ENCODE measurements at regions not wholly inside any gene's neighbourhood (a gene's known extent, or its start where the extent isn't known, plus 50 kb on each side); places are given as distances from the start of the nearest gene placed in this dataset.

DNA sequence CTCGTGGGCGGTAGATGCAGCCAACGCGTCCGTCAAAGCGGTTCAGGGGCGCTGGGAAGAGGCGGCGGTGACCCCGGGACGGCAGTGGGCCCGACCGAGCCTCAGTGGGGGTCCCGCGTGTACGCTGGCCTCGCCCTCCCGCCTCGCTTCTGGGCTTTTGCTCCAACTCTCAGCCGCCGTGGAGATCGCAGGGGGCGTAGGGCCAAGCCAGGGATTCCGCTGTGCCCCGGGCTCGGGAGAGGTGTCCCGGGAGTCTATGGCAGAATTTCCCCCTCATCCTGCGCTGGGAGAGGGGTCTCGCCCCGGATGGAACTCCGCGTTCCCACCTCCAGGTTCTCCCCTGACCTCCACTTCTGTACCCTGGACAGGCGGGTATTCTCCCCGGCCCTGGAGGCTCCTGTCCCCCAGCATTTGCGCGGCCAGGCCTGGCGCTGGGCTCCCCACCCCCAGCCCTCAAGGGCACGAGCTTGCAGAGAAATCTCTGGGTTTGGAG lies 131.9 kb downstream of the MRPL36 start:
- no peak for DNase-seq (ENCODE audit: low read depth in 2 of 2)

- DNase-seq (ENCODE audit: low read depth in 2 of 2) = peak in 1 of 2 experiments; percentile 39
These were observed 132.6 kb downstream of the MRPL36 start for GRCh38 chr5:1666812-1667588.

DNA sequence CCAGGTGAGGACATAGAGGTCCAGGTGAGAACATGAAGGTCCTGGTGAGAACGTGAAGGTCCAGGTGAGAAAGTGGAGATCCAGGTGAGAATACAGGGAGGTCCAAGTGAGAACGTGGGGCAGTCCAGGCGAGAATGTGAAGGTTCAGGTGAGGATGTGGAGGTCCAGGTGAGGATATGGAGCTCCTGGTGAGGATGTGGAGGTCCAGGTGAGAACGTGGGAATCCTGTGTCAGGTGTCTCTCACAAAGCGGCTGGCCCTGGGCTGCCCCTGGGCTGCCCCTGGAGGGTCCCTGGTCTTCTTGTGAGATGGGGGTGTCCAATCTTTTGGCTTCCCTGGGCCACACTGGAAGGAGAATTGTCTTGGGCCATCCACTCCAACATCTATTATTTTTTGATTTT lies 133.4 kb downstream of the MRPL36 start:
- no peak for DNase-seq (ENCODE audit: low read depth in 2 of 2)

DNA sequence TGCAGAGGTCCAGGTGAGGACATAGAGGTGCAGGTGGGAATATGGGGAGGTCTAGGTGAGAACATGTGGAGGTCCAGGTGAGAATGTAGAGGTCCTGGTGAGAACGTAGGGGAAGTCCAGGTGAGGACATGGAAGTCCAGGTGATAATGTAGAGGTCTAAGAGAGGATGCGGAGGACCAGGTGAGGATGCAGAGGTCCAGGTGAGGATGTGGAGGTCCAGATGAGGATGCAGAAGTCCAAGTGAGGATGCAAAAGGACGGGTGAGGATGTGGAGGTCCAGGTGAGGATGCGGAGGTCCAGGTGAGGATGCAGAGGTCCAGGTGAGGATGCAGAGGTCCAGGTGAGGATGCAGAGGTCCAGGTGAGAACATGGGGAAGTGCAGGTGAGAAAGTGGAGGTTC lies 133.8 kb downstream of the MRPL36 start:
- no peak for DNase-seq (ENCODE audit: low read depth in 2 of 2)

DNA sequence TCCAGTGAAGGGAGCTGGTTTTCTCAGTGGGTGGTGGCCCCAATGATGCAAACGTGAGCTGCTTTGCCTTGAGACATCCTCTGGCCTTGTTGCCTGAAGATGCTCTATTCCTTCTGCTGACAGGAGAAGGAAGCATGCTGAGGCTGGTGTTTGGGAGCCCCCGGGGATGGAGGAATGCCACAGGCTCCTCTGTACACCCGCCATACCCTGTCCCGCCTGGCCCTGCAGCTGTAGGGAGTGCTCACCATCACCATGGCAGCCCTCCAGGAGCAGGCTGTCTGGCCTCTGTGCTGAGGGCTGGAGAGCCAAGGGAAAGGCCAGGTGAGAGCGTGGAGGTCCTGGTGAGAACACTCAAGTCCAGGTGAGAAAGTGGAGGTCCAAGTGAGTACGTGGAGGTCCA lies 134.4 kb downstream of the MRPL36 start:
- DNase-seq (ENCODE audit: low read depth in 2 of 2) = no peak

DNA sequence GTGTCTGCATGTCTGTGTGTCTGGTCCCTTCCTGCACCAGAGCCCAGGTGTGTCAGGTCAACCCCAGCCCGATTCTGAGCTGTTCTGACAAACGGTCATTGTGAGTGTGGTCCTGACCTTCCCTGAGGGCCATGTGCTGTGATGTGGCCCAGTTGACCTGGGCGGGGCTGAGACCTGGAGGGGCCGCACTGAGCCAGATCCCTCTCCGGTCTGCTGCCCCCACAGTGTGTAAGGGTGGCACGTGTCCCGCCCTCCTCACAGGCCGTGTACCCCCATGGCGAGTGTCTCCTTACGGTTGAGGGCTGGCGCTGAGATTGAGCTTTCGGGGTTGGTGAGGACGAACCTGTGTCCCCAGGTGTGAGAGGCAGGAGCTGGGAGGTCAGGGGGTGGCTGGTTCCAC lies 136.5 kb downstream of the MRPL36 start:
- no peak for DNase-seq (ENCODE audit: low read depth in 2 of 2)

DNA sequence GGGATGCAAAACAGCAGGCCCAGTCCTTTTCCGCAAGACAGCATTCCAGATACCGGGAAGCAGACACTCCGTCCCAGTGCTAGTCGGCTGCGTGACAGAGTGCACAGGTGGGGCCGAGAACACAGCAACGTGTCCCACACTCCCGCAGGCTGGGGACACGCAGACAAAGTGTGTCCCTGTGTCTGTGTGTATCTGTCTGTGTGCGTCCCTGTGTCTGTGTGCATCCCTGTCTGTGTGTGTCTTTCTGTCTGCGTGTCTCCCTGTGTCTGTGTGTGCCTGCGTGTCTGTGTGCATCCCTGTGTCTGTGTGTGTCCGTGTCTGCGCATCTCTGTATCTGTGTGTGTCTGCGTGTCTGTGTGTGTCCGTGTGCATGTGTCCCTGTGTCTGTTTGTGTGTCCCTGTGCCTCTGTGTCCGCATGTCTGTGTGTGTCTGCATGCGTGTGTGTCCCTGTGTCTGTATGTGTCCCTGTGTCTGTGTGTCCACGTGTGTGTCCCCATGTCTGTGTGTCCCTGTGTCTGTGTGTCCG lies 137.0 kb downstream of the MRPL36 start:
- DNase-seq (ENCODE audit: low read depth in 2 of 2) = no peak

GRCh38 chr5:1661831-1662558 lies 137.6 kb downstream of the MRPL36 start:
- no peak for DNase-seq (ENCODE audit: low read depth in 2 of 2)

DNA sequence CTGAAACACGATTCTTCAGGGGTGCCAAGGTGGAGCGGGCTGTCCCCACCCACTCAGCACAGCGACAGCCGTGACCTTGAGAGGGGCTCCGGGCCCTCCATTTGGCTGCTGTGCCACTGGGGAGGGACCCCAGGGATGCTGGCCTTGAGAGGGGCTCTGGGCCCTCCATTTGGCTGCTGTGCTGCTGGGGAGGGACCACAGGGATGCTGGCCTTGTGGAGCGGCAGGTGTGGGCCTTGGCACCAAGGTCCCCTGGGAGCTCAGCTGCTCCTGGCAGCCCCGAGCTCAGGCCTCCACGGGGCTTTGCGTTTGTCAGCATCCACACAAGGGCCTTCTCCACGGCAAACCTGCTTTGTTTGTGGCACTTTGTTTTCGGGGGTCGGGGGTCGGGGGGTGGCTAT lies 137.6 kb upstream of the LPCAT1 start:
- DNase-seq (ENCODE audit: low read depth in 2 of 2) = no peak

DNA sequence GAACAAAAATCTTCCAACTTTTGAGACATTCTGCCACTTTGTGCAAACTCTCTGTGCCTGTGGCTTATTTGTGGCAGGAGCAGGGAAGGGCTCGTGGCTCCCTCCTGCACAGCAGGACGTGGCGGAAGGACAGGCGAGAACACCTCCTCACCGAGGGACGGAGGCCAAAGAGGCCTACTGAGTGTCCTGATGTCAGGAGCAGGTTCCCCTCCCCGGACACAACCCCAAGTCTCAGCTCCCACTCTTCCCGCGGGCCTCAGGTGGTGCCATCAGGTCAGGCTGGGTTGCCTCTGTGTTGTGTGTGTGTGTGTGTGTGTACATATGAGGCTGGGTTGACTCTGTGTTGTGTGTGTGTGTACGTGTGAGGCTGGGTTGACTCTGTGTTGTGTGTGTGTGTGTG lies 136.8 kb upstream of the LPCAT1 start:
- DNase-seq (ENCODE audit: low read depth in 2 of 2) = no peak

DNA sequence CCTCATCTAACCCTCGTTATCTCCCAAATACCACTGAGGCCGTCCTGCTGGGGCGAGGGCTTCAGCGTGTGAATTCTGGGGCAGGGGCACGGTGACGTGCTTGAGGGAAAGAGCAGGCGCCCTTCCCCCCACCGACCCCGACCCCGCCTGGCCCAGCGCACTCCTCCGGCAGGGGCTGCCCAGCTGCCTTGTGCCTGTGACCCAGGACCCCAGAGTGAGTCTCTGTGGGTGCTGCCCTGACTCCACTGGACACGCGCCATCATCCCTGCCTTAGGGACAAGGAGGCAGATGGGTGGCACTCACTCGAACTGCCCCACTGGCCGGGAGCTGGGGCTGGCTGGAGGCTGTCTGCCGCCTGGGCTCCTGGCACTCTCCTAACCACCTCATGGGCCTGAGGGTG lies 136.2 kb upstream of the LPCAT1 start:
- DNase-seq (ENCODE audit: low read depth in 2 of 2) = no peak

DNA sequence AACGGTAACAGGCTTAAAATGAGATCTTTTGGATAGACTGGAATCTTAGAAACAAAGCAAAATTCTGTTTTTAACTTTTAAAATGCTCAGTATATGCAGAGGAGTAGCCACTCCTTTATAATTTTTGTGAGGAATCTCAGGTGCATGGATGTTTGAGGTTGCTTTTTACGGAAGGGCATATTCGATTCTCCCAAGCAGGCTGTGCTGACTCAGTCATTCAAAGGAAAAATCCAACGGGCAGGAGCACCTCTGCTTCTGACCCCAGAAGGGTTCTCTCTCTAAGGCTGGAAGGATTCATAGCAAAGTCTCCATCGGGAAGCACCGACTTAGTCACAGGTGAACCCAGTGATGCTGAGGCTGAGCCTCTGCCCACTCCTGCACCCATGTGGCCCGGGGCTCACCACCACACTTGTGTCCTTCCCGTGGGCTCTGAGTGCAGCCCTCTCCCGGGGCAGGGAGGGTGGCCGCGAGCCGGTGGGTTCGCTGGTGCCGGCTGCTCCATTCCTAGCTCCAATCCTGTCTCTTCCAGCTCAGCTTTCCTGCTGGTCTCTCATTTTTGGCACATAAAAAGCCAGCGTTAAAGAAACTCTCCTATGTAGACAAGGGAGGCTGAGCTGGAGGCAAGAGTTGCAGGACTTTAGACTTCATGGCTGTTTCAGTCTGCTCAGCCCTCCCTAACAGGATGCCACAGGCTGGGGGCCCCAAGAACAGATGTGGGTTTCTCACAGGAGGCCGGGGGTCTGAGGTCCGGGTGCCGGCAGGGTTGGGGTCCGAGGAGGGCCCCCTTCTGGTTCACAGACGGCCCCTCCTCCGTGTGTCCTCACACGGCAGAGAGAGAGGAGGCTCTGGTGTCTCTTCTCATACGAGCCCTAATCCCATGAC lies 135.6 kb upstream of the LPCAT1 start:
- DNase-seq (ENCODE audit: low read depth in 2 of 2) = no peak

DNA sequence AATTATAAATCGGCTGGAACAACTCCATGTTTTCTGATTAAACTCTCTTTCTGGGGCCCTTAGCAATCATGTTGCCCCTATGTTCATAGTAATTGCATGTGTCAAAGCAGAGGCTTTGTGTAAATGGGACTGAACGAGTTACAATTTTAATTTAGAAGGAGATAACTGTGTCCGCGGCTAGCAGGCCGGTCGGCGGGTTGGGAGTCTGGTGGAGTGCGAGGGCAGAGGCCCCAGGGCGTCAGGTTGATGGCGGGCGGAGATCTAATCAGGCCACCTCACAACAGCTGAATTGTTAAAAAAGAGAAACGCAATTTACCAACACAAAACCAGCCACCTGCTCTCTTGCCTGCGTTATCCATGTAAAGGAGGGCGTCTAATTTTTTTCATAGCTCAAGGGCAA lies 134.9 kb upstream of the LPCAT1 start:
- DNase-seq (ENCODE audit: low read depth in 2 of 2) = no peak

DNA sequence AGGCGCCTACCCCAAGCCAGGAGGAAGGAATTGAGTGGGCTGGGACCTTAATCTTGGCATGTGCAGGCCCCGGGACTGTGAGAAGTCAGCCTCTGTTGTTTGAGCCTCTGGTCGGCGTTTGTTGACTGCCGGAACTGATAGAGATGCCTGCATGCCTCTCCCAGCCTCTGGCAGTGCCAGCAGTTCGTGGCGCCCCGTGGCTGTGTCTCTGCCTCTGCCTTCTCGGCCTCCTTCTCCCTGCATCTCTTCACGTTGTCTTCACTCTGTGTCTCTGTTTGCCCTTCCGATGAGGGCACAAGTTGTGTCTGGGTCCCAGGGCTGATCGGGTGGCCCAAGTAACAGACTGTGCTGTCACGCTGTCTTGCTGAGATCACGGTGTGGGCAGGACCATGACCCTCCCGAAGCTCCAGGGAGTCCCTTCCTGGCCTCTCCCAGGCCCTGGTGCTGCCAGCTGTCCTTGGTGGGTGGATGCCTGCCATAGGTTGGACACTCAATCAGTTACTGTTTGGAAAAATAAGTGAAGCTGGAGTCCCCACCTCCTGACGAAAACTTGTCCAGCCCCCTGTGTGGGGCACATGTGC lies 133.5 kb upstream of the LPCAT1 start:
- DNase-seq (ENCODE audit: low read depth in 2 of 2) = no peak

DNA sequence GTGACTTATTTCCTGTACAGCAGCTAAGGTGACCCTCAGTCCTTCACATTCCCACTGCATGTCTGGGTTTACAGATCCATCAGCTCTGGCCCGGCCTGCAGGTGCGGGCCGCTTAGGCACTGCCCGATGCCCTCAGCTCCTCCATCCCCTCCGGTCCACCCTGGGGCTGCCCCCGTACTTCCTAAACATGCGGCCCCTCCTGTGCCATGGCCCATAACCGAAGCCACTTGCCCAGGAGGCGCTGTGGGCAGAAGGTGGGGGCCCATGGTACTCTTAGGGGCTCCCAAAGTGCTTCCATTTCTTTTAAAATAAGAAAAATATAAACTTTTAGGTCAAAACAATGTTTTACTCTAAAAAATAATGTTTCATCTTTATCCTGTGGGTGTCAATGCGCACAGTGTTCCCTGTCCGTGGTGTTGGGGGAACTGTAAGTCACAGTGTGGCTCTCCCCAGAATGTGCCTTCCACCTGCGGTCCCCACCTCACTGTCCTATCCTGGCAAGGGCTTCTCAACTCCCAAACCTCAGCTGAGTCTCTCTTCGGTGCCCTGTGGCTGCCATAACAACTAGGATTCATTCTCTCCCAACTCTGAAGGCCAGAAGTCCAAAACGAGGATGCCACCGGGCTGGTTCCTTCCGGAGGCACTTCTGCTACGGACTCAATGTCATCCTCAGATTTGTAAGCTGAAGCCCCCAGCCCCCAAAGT lies 132.7 kb upstream of the LPCAT1 start:
- DNase-seq (ENCODE audit: low read depth in 2 of 2) = no peak

DNA sequence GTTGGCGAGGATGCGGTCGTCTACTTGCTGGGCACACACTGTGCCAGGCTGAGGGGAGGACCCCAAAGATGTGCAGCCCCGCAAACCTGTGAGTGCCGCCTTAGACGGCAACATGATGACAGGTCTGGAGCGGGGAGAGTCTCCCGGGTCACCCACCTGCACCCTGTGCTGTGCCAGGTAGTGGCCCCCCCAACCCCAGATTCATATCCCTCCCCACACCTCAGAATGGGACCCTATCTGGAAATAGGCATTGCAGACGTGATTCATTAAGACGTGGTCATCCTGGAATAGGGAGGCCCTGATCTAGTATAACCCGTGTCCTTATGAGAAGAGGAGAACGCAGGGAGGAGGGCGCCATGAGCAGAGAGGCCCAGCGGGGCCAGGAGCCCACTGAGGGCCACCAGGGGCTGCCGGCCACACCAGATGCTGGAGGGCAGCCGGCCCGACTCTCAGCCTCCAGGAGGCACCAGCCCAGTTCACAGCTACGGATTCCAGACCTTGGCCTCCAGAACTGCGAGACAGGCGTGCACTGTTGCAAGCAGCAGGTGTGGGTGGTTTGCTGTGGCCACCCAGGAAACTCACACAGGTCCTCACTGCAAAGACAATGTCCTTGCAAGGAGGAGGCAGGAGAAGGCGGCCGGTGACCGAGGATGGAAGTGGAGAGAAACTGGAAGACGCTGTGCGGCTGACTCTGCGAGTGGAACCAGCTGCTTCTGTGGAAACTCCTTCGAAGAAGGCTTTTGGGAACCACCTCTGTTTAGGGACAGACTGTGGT lies 131.9 kb upstream of the LPCAT1 start:
- no peak for DNase-seq (ENCODE audit: low read depth in 2 of 2)

DNA sequence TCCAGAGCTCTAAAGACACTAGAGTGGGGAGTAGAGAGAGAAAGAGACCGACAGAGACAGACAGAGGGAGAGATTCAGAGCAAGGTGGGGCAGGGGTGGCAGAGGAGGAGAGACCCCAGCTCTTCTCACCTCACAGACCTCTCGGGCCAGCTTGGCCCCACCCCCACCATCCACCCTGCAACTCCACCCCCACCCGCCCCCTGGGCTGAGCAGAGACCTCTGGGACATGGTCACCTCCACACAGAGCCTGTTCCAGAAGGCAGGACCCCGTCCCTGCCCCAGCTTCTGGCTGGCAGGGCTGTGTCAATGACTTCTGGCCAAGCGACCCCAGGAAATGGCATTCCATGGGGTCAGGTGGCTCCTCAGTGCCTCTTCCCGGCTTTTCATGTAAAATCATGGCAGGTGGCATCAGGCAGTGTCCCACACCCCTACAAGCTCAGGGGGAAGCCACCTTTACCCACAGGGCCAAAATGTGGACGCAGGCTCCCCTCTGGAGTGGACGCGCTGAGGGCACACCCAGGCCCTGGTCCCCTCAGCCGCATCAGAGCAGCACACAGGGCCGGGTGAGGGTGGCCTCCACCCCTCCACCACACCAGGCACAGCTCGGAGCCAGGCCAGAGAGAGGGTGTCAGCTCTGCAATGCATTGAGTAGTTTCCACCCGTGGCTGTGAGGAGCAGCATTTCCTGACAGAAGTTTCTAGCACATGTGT lies 131.2 kb upstream of the LPCAT1 start:
- no peak for DNase-seq (ENCODE audit: low read depth in 2 of 2)

GRCh38 chr5:1653698-1654651 lies 130.2 kb upstream of the LPCAT1 start:
- DNase-seq (ENCODE audit: low read depth in 2 of 2) = peak in 1 of 2 experiments; percentile 36
